ENCODE measurements at regions not wholly inside any gene's neighbourhood (a gene's known extent, or its start where the extent isn't known, plus 50 kb on each side); places are given as distances from the start of the nearest gene placed in this dataset.

GRCh38 chr5:97549496-97549895 is 366.4 kb upstream of the RIOK2 start:
- TF ChIP-seq CTCF (IDR thresholded peaks at IDR 0.05; ENCODE audit: insufficient read depth, low read length) (no peak), SPI1 (IDR thresholded peaks at IDR 0.05; ENCODE audit: borderline replicate concordance, low read depth) (no peak), REST (IDR thresholded peaks at IDR 0.05; ENCODE audit: insufficient replicate concordance, low read depth) (no peak), POLR2AphosphoS5 (IDR thresholded peaks at IDR 0.05; ENCODE audit: low read depth) (no peak), GABPA (IDR thresholded peaks at IDR 0.05; ENCODE audit: low read depth) (no peak)
- no peak overlapping the region for H3K4me3 ChIP-seq (replicated peaks; ENCODE audit: insufficient read depth, low read length)
- no peak for DNase-seq (ENCODE audit: low read depth in 1 of 2, low spot score in 1 of 2)
- H3K27ac ChIP-seq (replicated peaks) = no peak overlapping the region
- H3K27me3 ChIP-seq (ENCODE audit: insufficient read depth, poor library complexity, severe bottlenecking) = no peaks in the 10 kb centered on the region

DNA sequence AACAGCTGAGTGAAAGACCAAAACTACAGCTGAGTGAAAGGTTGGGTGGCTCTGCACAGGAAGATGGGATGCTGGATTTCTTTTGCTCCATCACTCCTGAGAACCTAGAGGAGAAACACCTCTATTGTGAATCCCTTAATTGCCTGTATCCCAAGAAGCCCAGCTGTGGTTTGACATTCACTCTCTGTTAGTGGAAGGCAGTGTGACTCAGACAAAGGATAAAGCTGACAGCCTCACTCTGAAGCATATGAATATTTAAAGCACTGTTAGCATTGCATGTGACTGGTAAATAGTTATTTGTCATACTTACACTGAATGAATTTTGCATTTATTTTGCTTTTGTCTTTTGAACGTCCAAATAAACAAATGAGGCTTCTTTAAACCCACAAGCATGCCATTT is 367.1 kb upstream of the RIOK2 start:
- DNase-seq (ENCODE audit: low read depth in 1 of 2, low spot score in 1 of 2) = no peak
- H3K4me3 ChIP-seq (replicated peaks; ENCODE audit: insufficient read depth, low read length) = no peak overlapping the region
- TF ChIP-seq POLR2AphosphoS5 (IDR thresholded peaks at IDR 0.05; ENCODE audit: low read depth) = no peak
- no peak for TF ChIP-seq CTCF (IDR thresholded peaks at IDR 0.05; ENCODE audit: insufficient read depth, low read length)
- no peak for TF ChIP-seq SPI1 (IDR thresholded peaks at IDR 0.05; ENCODE audit: borderline replicate concordance, low read depth)
- no peak for TF ChIP-seq GABPA (IDR thresholded peaks at IDR 0.05; ENCODE audit: low read depth)
- TF ChIP-seq REST (IDR thresholded peaks at IDR 0.05; ENCODE audit: insufficient replicate concordance, low read depth) = no peak
- no peak overlapping the region for H3K27ac ChIP-seq (replicated peaks)
- H3K27me3 ChIP-seq (ENCODE audit: insufficient read depth, poor library complexity, severe bottlenecking) = no peaks in the 10 kb centered on the region

DNA sequence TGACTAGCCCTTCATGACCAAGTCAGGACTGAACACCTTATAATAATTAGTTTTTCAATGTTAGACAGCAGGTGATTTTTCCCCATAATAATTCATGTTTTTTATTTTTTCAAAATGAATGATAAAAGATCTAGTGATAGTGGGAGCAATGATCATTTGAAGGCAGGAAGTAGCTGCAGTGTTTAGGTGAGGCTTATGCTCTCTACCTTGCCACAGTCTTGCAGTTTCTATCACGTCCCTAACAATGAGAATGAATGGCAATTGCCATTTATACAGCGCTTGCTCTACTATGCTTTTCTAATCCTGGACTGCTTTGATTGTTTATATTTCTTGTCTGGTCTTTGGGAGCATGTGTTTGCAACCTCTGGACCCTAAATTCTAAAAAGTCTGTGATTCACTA is 367.8 kb upstream of the RIOK2 start:
- H3K27me3 ChIP-seq (ENCODE audit: insufficient read depth, poor library complexity, severe bottlenecking) = no peaks in the 10 kb centered on the region
- DNase-seq (ENCODE audit: low read depth in 1 of 2, low spot score in 1 of 2) = no peak
- H3K4me3 ChIP-seq (replicated peaks; ENCODE audit: insufficient read depth, low read length) = no peak overlapping the region
- TF ChIP-seq SPI1 (IDR thresholded peaks at IDR 0.05; ENCODE audit: borderline replicate concordance, low read depth) = no peak
- TF ChIP-seq CTCF (IDR thresholded peaks at IDR 0.05; ENCODE audit: insufficient read depth, low read length) = no peak
- H3K27ac ChIP-seq (replicated peaks) = no peak overlapping the region
